Stimulated activated CD4-positive, alpha-beta T cell treated with anti-CD3 and anti-CD28 coated beads, Interleukin-1b, Interleukin-23, amount 100 ng/mL, for 48 hours (primary cell): ENCODE measurements at regions not wholly inside any gene's neighbourhood (a gene's known extent, or its start where the extent isn't known, plus 50 kb on each side); places are given as distances from the start of the nearest gene placed in this dataset.
"Not testable (repeated sequence)": the region's sequence is repeated elsewhere in the genome, so short reads cannot be mapped to it uniquely, and the experiment has no call there.

ENCODE experiments used
- DNase-seq: peaks from one replicate; pipeline ENCODE4 v3.0.0-alpha.2; 2020

- DNase-seq: no peak
Observed at GRCh38 chr10:62996516-62996915, 136.6 kb upstream of the NRBF2 start.

GRCh38 chr10:62993121-62993520 lies 140.0 kb upstream of the NRBF2 start:
- DNase-seq: no peak

- peak; percentile 16 for DNase-seq
Observed at GRCh38 chr10:62992145-62992721, 140.9 kb upstream of the NRBF2 start.

- no peak for DNase-seq
Observed at GRCh38 chr10:62990126-62990525, 143.0 kb upstream of the NRBF2 start.

- no peak for DNase-seq
Observed at GRCh38 chr10:62985807-62986600, 147.1 kb upstream of the NRBF2 start.

GRCh38 chr10:62981096-62981495 lies 152.0 kb upstream of the NRBF2 start:
- no peak for DNase-seq

GRCh38 chr10:62980687-62981086 lies 152.4 kb upstream of the NRBF2 start:
- peak; percentile 20 for DNase-seq

GRCh38 chr10:62979921-62980320 lies 153.2 kb upstream of the NRBF2 start:
- no peak for DNase-seq

- no peak for DNase-seq
Observed at GRCh38 chr10:62978482-62978881, 154.6 kb upstream of the NRBF2 start.

- DNase-seq: peak; percentile 10
Observed at GRCh38 chr10:62974795-62975194, 158.3 kb upstream of the NRBF2 start.

GRCh38 chr10:62972103-62972502 lies 155.9 kb upstream of the EGR2 start:
- no peak for DNase-seq

- no peak for DNase-seq
Observed at GRCh38 chr10:62964026-62964425, 147.9 kb upstream of the EGR2 start.

GRCh38 chr10:62961951-62962523 lies 145.9 kb upstream of the EGR2 start:
- DNase-seq: no peak

- no peak for DNase-seq
Observed at GRCh38 chr10:62960416-62960815, 144.2 kb upstream of the EGR2 start.

GRCh38 chr10:62959553-62959952 lies 143.4 kb upstream of the EGR2 start:
- DNase-seq: no peak

GRCh38 chr10:62958980-62959379 lies 142.8 kb upstream of the EGR2 start:
- no peak for DNase-seq

GRCh38 chr10:62946278-62946677 lies 130.1 kb upstream of the EGR2 start:
- no peak for DNase-seq

GRCh38 chr10:62939698-62940097 lies 123.5 kb upstream of the EGR2 start:
- DNase-seq: no peak

- no peak for DNase-seq
Observed at GRCh38 chr10:62938672-62939071, 122.5 kb upstream of the EGR2 start.

- DNase-seq: no peak
Observed at GRCh38 chr10:62937674-62938073, 121.5 kb upstream of the EGR2 start.

- DNase-seq: no peak
Observed at GRCh38 chr10:62935022-62935421, 118.9 kb upstream of the EGR2 start.

- no peak for DNase-seq
Observed at GRCh38 chr10:62934258-62934657, 118.1 kb upstream of the EGR2 start.

- DNase-seq: not testable (repeated sequence)
Observed at GRCh38 chr10:62928763-62929162, 112.6 kb upstream of the EGR2 start.

- no peak for DNase-seq
Observed at GRCh38 chr10:62926407-62926806, 110.2 kb upstream of the EGR2 start.
